ENCODE measurements at regions not wholly inside any gene's neighbourhood (a gene's known extent, or its start where the extent isn't known, plus 50 kb on each side); places are given as distances from the start of the nearest gene placed in this dataset.

- no peak for TF ChIP-seq POLR2AphosphoS5 (IDR thresholded peaks at IDR 0.05; ENCODE audit: low read length)
- no peak for TF ChIP-seq RAD21 (IDR thresholded peaks at IDR 0.05; ENCODE audit: insufficient read depth, low read depth, low read length)
- no peak for TF ChIP-seq MAX (IDR thresholded peaks at IDR 0.05; ENCODE audit: low read depth, low read length)
- no peak for TF ChIP-seq CTCF (IDR thresholded peaks at IDR 0.05 in 2 of 3, conservative IDR thresholded peaks at IDR 0.05 in 1 of 3; ENCODE audit: control insufficient read depth in 2 of 3, extremely low read depth in 1 of 3, insufficient read depth in 1 of 3, low read depth in 3 of 3, low read length in 3 of 3)
Measured at GRCh38 chr12:124470806-124471205, 96.6 kb downstream of the NCOR2 start.

Measured in GM12878 (cell line).